ENCODE measurements at regions not wholly inside any gene's neighbourhood (a gene's known extent, or its start where the extent isn't known, plus 50 kb on each side); places are given as distances from the start of the nearest gene placed in this dataset.

DNA sequence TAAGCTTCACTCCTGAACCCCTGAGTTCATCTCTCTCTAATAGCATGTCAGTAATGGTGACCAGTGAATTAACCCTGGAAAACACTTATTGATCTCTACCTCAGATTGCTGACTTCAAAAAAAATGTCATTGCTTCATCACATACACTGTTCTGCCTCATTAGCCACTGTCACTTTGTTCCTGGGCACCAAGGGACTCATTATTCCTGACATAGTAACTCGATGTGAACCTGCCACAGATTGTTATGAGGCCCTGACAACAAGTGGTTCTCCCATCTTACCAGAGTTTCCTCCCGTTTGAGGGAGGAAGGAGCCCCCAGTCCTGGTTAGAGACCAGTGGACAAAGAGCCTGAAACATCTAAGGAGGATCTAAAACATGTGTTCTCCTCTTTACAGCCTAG is 403.3 kb upstream of the SMIM21 start:
- no peaks in the 10 kb centered on the region for H3K27me3 Mint-ChIP-seq (ENCODE audit: insufficient read depth, low read depth, poor library complexity)
- Histone ChIP-seq H3K4me2 (no peak overlapping the region), H3K4me3 (no peak overlapping the region), H3K9me2 (ENCODE audit: insufficient read depth) (no peaks in the 10 kb centered on the region; the same call in 1 of the 2 replicates), H2AFZ (no peak overlapping the region), H3K27me3 (ENCODE audit: insufficient read depth) (no peaks in the 10 kb centered on the region), H3K79me2 (replicated peaks; ENCODE audit: insufficient read depth) (no peaks in the 10 kb centered on the region), H4K20me1 (replicated peaks; ENCODE audit: insufficient read depth) (no peaks in the 10 kb centered on the region), H3K36me3 (ENCODE audit: insufficient read depth) (no peaks in the 10 kb centered on the region), H3K4me1 (ENCODE audit: insufficient read depth) (peaks cover 14% of the 10 kb centered on the region; the same call in 1 of the 2 replicates), H3K27ac (ENCODE audit: low read depth) (no peak overlapping the region), H3F3A (replicated peaks; ENCODE audit: low read depth) (no peaks in the 10 kb centered on the region)
- TF ChIP-seq POLR2AphosphoS5 (IDR thresholded peaks at IDR 0.05; ENCODE audit: low read depth) = no peak
- TF ChIP-seq, protein P1, sequence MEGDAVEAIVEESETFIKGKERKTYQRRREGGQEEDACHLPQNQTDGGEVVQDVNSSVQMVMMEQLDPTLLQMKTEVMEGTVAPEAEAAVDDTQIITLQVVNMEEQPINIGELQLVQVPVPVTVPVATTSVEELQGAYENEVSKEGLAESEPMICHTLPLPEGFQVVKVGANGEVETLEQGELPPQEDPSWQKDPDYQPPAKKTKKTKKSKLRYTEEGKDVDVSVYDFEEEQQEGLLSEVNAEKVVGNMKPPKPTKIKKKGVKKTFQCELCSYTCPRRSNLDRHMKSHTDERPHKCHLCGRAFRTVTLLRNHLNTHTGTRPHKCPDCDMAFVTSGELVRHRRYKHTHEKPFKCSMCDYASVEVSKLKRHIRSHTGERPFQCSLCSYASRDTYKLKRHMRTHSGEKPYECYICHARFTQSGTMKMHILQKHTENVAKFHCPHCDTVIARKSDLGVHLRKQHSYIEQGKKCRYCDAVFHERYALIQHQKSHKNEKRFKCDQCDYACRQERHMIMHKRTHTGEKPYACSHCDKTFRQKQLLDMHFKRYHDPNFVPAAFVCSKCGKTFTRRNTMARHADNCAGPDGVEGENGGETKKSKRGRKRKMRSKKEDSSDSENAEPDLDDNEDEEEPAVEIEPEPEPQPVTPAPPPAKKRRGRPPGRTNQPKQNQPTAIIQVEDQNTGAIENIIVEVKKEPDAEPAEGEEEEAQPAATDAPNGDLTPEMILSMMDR (conservative IDR thresholded peaks at IDR 0.05; ENCODE audit: low read depth in 2 of 2) = no peak
- TF ChIP-seq EZH2 (IDR thresholded peaks at IDR 0.05; ENCODE audit: low read depth, unreplicated experiment) = no peak
- no peak for TF ChIP-seq ZNF114 (CRISPR knock-in tag; IDR thresholded peaks at IDR 0.05)
- TF ChIP-seq EZH2phosphoT487 (IDR thresholded peaks at IDR 0.05; ENCODE audit: unreplicated experiment) = no peak
- TF ChIP-seq, protein P2, sequence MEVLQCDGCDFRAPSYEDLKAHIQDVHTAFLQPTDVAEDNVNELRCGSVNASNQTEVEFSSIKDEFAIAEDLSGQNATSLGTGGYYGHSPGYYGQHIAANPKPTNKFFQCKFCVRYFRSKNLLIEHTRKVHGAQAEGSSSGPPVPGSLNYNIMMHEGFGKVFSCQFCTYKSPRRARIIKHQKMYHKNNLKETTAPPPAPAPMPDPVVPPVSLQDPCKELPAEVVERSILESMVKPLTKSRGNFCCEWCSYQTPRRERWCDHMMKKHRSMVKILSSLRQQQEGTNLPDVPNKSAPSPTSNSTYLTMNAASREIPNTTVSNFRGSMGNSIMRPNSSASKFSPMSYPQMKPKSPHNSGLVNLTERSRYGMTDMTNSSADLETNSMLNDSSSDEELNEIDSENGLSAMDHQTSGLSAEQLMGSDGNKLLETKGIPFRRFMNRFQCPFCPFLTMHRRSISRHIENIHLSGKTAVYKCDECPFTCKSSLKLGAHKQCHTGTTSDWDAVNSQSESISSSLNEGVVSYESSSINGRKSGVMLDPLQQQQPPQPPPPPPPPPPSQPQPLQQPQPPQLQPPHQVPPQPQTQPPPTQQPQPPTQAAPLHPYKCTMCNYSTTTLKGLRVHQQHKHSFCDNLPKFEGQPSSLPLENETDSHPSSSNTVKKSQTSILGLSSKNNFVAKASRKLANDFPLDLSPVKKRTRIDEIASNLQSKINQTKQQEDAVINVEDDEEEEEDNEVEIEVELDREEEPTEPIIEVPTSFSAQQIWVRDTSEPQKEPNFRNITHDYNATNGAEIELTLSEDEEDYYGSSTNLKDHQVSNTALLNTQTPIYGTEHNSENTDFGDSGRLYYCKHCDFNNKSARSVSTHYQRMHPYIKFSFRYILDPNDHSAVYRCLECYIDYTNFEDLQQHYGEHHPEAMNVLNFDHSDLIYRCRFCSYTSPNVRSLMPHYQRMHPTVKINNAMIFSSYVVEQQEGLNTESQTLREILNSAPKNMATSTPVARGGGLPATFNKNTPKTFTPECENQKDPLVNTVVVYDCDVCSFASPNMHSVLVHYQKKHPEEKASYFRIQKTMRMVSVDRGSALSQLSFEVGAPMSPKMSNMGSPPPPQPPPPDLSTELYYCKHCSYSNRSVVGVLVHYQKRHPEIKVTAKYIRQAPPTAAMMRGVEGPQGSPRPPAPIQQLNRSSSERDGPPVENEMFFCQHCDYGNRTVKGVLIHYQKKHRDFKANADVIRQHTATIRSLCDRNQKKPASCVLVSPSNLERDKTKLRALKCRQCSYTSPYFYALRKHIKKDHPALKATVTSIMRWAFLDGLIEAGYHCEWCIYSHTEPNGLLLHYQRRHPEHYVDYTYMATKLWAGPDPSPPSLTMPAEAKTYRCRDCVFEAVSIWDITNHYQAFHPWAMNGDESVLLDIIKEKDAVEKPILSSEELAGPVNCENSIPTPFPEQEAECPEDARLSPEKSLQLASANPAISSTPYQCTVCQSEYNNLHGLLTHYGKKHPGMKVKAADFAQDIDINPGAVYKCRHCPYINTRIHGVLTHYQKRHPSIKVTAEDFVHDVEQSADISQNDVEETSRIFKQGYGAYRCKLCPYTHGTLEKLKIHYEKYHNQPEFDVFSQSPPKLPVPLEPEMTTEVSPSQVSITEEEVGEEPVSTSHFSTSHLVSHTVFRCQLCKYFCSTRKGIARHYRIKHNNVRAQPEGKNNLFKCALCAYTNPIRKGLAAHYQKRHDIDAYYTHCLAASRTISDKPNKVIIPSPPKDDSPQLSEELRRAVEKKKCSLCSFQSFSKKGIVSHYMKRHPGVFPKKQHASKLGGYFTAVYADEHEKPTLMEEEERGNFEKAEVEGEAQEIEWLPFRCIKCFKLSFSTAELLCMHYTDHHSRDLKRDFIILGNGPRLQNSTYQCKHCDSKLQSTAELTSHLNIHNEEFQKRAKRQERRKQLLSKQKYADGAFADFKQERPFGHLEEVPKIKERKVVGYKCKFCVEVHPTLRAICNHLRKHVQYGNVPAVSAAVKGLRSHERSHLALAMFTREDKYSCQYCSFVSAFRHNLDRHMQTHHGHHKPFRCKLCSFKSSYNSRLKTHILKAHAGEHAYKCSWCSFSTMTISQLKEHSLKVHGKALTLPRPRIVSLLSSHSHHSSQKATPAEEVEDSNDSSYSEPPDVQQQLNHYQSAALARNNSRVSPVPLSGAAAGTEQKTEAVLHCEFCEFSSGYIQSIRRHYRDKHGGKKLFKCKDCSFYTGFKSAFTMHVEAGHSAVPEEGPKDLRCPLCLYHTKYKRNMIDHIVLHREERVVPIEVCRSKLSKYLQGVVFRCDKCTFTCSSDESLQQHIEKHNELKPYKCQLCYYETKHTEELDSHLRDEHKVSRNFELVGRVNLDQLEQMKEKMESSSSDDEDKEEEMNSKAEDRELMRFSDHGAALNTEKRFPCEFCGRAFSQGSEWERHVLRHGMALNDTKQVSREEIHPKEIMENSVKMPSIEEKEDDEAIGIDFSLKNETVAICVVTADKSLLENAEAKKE (CRISPR knock-in tag; IDR thresholded peaks at IDR 0.05) = no peak
- no peak for TF ChIP-seq STAT1 (IDR thresholded peaks at IDR 0.05; ENCODE audit: unreplicated experiment)
- TF ChIP-seq ZNF331 (CRISPR knock-in tag; IDR thresholded peaks at IDR 0.05; ENCODE audit: low read depth) = no peak
- no peak for TF ChIP-seq CREB1 (CRISPR knock-in tag; IDR thresholded peaks at IDR 0.05; ENCODE audit: low read depth)
- TF ChIP-seq, protein P3, sequence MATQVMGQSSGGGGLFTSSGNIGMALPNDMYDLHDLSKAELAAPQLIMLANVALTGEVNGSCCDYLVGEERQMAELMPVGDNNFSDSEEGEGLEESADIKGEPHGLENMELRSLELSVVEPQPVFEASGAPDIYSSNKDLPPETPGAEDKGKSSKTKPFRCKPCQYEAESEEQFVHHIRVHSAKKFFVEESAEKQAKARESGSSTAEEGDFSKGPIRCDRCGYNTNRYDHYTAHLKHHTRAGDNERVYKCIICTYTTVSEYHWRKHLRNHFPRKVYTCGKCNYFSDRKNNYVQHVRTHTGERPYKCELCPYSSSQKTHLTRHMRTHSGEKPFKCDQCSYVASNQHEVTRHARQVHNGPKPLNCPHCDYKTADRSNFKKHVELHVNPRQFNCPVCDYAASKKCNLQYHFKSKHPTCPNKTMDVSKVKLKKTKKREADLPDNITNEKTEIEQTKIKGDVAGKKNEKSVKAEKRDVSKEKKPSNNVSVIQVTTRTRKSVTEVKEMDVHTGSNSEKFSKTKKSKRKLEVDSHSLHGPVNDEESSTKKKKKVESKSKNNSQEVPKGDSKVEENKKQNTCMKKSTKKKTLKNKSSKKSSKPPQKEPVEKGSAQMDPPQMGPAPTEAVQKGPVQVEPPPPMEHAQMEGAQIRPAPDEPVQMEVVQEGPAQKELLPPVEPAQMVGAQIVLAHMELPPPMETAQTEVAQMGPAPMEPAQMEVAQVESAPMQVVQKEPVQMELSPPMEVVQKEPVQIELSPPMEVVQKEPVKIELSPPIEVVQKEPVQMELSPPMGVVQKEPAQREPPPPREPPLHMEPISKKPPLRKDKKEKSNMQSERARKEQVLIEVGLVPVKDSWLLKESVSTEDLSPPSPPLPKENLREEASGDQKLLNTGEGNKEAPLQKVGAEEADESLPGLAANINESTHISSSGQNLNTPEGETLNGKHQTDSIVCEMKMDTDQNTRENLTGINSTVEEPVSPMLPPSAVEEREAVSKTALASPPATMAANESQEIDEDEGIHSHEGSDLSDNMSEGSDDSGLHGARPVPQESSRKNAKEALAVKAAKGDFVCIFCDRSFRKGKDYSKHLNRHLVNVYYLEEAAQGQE (IDR thresholded peaks at IDR 0.05; ENCODE audit: unreplicated experiment) = no peak
- TF ChIP-seq NANOG (IDR thresholded peaks at IDR 0.05; ENCODE audit: borderline replicate concordance) = no peak
- TF ChIP-seq, protein P4, sequence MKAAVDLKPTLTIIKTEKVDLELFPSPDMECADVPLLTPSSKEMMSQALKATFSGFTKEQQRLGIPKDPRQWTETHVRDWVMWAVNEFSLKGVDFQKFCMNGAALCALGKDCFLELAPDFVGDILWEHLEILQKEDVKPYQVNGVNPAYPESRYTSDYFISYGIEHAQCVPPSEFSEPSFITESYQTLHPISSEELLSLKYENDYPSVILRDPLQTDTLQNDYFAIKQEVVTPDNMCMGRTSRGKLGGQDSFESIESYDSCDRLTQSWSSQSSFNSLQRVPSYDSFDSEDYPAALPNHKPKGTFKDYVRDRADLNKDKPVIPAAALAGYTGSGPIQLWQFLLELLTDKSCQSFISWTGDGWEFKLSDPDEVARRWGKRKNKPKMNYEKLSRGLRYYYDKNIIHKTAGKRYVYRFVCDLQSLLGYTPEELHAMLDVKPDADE (IDR thresholded peaks at IDR 0.05) = no peak
- no peak for TF ChIP-seq JUNB (IDR thresholded peaks at IDR 0.05; ENCODE audit: unreplicated experiment)
- ATAC-seq = no peak
- H3K4me1 Mint-ChIP-seq = peaks cover 25% of the 10 kb centered on the region
- peaks cover 5% of the 10 kb centered on the region; the same call in 2 of the 3 replicates for H3K9me3 Mint-ChIP-seq
- H3K36me3 Mint-ChIP-seq (ENCODE audit: low read depth) = no peaks in the 10 kb centered on the region; the same call in 2 of the 3 replicates
- no peak overlapping the region for H3K27ac Mint-ChIP-seq
- H3K4me3 Mint-ChIP-seq = no peak overlapping the region
- no peak for DNase-seq (ENCODE audit: low spot score)

All from GM23338 (cell line).